H1 (cell line): ENCODE measurements at regions not wholly inside any gene's neighbourhood (a gene's known extent, or its start where the extent isn't known, plus 50 kb on each side); places are given as distances from the start of the nearest gene placed in this dataset.

Source experiments
- CTCF ChIA-PET: fragments of 300-600 bp; sonication (Branson Sonifier 250); formaldehyde crosslinking; loops from one replicate; lab custom pipeline; 2021; ENCODE audit not compliant: partially characterized antibody; lab: Charles Lee
- POLR2A ChIA-PET: fragments of 300-600 bp; sonication (Branson Sonifier 250); formaldehyde crosslinking; loops from one replicate; lab custom pipeline; 2021; ENCODE audit warnings: inconsistent platforms; ENCODE audit not compliant: partially characterized antibody; lab: Charles Lee
- DNase-seq, 2 experiments: peaks; one replicate each; pipeline versions ENCODE4 v3.0.0 to v3.0.0-alpha.2; 2010 to 2022; ENCODE audit warnings: low spot score in 2 of 2, low read depth in 1 of 2, mixed read lengths in 1 of 2
- FAIRE-seq: peaks from 2 replicates; lab custom pipeline; 2011; peaks lifted over from hg19 to GRCh38; lab: Jason Lieb, UNC
- H2AFZ ChIP-seq: 2 replicates; pipeline ENCODE4 v1.8.1; 2012; ENCODE audit warnings: low read length, inconsistent platforms
- H2AK5ac ChIP-seq: 2 replicates; pipeline ENCODE4 v1.6.1; 2013; ENCODE audit warnings: low read depth, low read length
- H2BK120ac ChIP-seq: replicated peaks from 2 replicates; pipeline ENCODE3; 2013; ENCODE audit warnings: low read depth, low read length, inconsistent platforms
- H2BK12ac ChIP-seq: 2 replicates; pipeline ENCODE4 v1.6.1; 2013; ENCODE audit warnings: low read depth, low read length
- H2BK15ac ChIP-seq: 2 replicates; pipeline ENCODE4 v1.6.1; 2013; ENCODE audit warnings: low read length
- H2BK20ac ChIP-seq: 2 replicates; pipeline ENCODE4 v1.6.1; 2013; ENCODE audit warnings: low read length
- H2BK5ac ChIP-seq: 2 replicates; pipeline ENCODE4 v1.6.1; 2013; ENCODE audit warnings: low read depth, low read length
- H3K14ac ChIP-seq: 2 replicates; pipeline ENCODE4 v1.6.1; 2013; ENCODE audit warnings: inconsistent platforms; ENCODE audit not compliant: insufficient read length
- H3K18ac ChIP-seq: 2 replicates; pipeline ENCODE4 v1.6.1; 2013; ENCODE audit warnings: low read length; ENCODE audit errors: extremely low read depth
- H3K23ac ChIP-seq: 2 replicates; pipeline ENCODE4 v1.6.1; 2013; ENCODE audit warnings: inconsistent platforms; ENCODE audit not compliant: insufficient read length
- H3K23me2 ChIP-seq: 2 replicates; pipeline ENCODE4 v1.6.1; 2013; ENCODE audit warnings: low read depth, low read length
- H3K27ac ChIP-seq: 2 replicates; pipeline ENCODE4 v1.6.1; 2011; ENCODE audit warnings: low read depth, low read length, inconsistent platforms
- H3K27me3 ChIP-seq, 4 experiments: replicated peaks in 1 of 4; 1 replicate in 1 of 4; 2 replicates in 3 of 4; pipeline versions ENCODE4 v1.6.1 to v1.8.1; 2011 to 2013; ENCODE audit warnings: low read length in 3 of 4, mild to moderate bottlenecking in 3 of 4, inconsistent platforms in 2 of 4, mixed read lengths in 2 of 4, moderate library complexity in 1 of 4; ENCODE audit not compliant: control insufficient read depth in 3 of 4, insufficient read depth in 3 of 4; ENCODE audit errors: extremely low read depth in 1 of 4
- H3K36me3 ChIP-seq, 4 experiments: 2 replicates each; pipeline versions ENCODE4 v1.6.1 to v1.8.1; 2011 to 2013; ENCODE audit warnings: mild to moderate bottlenecking in 4 of 4, low read length in 3 of 4, moderate library complexity in 2 of 4, control low read depth in 1 of 4, inconsistent platforms in 1 of 4; ENCODE audit not compliant: insufficient read depth in 4 of 4, control insufficient read depth in 2 of 4
- H3K4ac ChIP-seq: replicated peaks from 2 replicates; pipeline ENCODE3; 2013; ENCODE audit warnings: low read length, low read depth, mixed read lengths, inconsistent platforms; ENCODE audit not compliant: insufficient read length
- H3K4me1 ChIP-seq, 4 experiments: replicated peaks in 1 of 4; 1 replicate in 1 of 4; 2 replicates in 3 of 4; pipeline versions ENCODE4 v1.6.1 to v1.8.1; 2011 to 2013; ENCODE audit warnings: low read length in 3 of 4, inconsistent platforms in 2 of 4, mixed read lengths in 1 of 4; ENCODE audit not compliant: insufficient read depth in 4 of 4, control insufficient read depth in 3 of 4
- H3K4me2 ChIP-seq, 2 experiments: 2 replicates each; pipeline versions ENCODE4 v1.6.1 to v1.8.1; 2011 to 2013; ENCODE audit warnings: low read depth in 2 of 2, low read length in 2 of 2, control low read depth in 1 of 2, inconsistent platforms in 1 of 2, mild to moderate bottlenecking in 1 of 2; ENCODE audit not compliant: insufficient read depth in 1 of 2
- H3K4me3 ChIP-seq, 4 experiments: fragments of 200-600, 300-600 bp in 1 of 4; sonication (generic), shearing (Covaris generic), sonication (Bioruptor Twin) in 1 of 4; 2 replicates each; pipeline versions ENCODE4 v1.5.1 to v1.8.1; 2011 to 2016; ENCODE audit warnings: low read length in 4 of 4, low read depth in 3 of 4, control low read depth in 2 of 4, inconsistent platforms in 2 of 4, mild to moderate bottlenecking in 2 of 4, mixed read lengths in 1 of 4, moderate library complexity in 1 of 4; ENCODE audit not compliant: insufficient read depth in 2 of 4; ENCODE audit errors: extremely low read depth in 1 of 4
- H3K56ac ChIP-seq: replicated peaks from 2 replicates; pipeline ENCODE3; 2013; ENCODE audit warnings: low read depth, mild to moderate bottlenecking, mixed read lengths, low read length, inconsistent platforms; ENCODE audit not compliant: insufficient read length
- H3K79me1 ChIP-seq: 2 replicates; pipeline ENCODE4 v1.6.1; 2013; ENCODE audit warnings: low read depth, low read length, control low read depth
- H3K79me2 ChIP-seq, 2 experiments: 2 replicates each; pipeline versions ENCODE4 v1.6.1 to v1.8.1; 2012 to 2013; ENCODE audit warnings: low read length in 2 of 2, mild to moderate bottlenecking in 2 of 2, inconsistent platforms in 1 of 2; ENCODE audit not compliant: insufficient read depth in 2 of 2, control insufficient read depth in 1 of 2
- H3K9ac ChIP-seq, 4 experiments: replicated peaks in 1 of 4; 1 replicate in 1 of 4; 2 replicates in 3 of 4; pipeline versions ENCODE4 v1.6.1 to v1.8.1; 2011 to 2013; ENCODE audit warnings: low read depth in 3 of 4, low read length in 3 of 4, control low read depth in 2 of 4, mild to moderate bottlenecking in 2 of 4, moderate library complexity in 2 of 4, inconsistent platforms in 1 of 4; ENCODE audit errors: extremely low read depth in 1 of 4
- H3K9me3 ChIP-seq, 2 experiments: 2 replicates each; pipeline versions ENCODE4 v1.6.1 to v1.8.1; 2012 to 2013; ENCODE audit warnings: mild to moderate bottlenecking in 2 of 2, moderate library complexity in 2 of 2, control low read depth in 1 of 2, inconsistent platforms in 1 of 2, low read depth in 1 of 2, low read length in 1 of 2, mixed read lengths in 1 of 2; ENCODE audit not compliant: insufficient read depth in 2 of 2
- H4K20me1 ChIP-seq, 2 experiments: replicated peaks in 1 of 2; 2 replicates each; pipeline versions ENCODE3 to v1.8.1; 2011 to 2013; ENCODE audit warnings: inconsistent platforms in 2 of 2, low read length in 2 of 2, mild to moderate bottlenecking in 1 of 2; ENCODE audit not compliant: insufficient read depth in 2 of 2, control insufficient read depth in 1 of 2
- H4K5ac ChIP-seq: 2 replicates; pipeline ENCODE4 v1.6.1; 2013; ENCODE audit warnings: low read length, low read depth, mixed read lengths, inconsistent platforms; ENCODE audit not compliant: insufficient read length
- H4K8ac ChIP-seq: 2 replicates; pipeline ENCODE4 v1.8.0; 2013; ENCODE audit warnings: mild to moderate bottlenecking, moderate library complexity, low read length, inconsistent platforms; ENCODE audit not compliant: insufficient read depth; ENCODE audit errors: extremely low read depth
- H4K91ac ChIP-seq: replicated peaks from 2 replicates; pipeline ENCODE3; 2013; ENCODE audit warnings: low read length, mixed read lengths, inconsistent platforms; ENCODE audit not compliant: insufficient read length
- BCL11A ChIP-seq, 2 experiments: IDR thresholded peaks; one replicate each; pipeline ENCODE4 v1.6.1; 2011; ENCODE audit warnings: low read depth in 2 of 2, low read length in 2 of 2, mild to moderate bottlenecking in 2 of 2
- BRCA1 ChIP-seq: IDR thresholded peaks from 2 replicates; pipeline ENCODE4 v1.6.1; 2012; ENCODE audit warnings: low read depth, low read length, improper control_type of control experiment
- CBX5 ChIP-seq: fragments of 300-800, 300-1000 bp; sonication (generic); IDR thresholded peaks from 2 replicates; pipeline ENCODE4 v1.7.1; 2016; ENCODE audit warnings: antibody characterized with exemption, low read length, low read depth
- CREB1 ChIP-seq: IDR thresholded peaks from 2 replicates; pipeline ENCODE4 v1.6.1; 2012; ENCODE audit warnings: inconsistent platforms
- CTBP2 ChIP-seq: IDR thresholded peaks from 2 replicates; pipeline ENCODE4 v1.7.0; 2011; ENCODE audit warnings: borderline replicate concordance, mild to moderate bottlenecking, moderate library complexity, mixed read lengths, low read length; ENCODE audit not compliant: insufficient read depth, insufficient read length
- EP300 ChIP-seq, 2 experiments: IDR thresholded peaks; 1 replicate in 1 of 2; 2 replicates in 1 of 2; pipeline ENCODE4 v1.6.1; 2011 to 2012; ENCODE audit warnings: low read depth in 2 of 2, low read length in 2 of 2, mild to moderate bottlenecking in 2 of 2, borderline replicate concordance in 1 of 2, inconsistent platforms in 1 of 2, moderate library complexity in 1 of 2
- KDM1A ChIP-seq: fragments of 200-600, 300-600 bp; sonication (generic); IDR thresholded peaks from 2 replicates; pipeline ENCODE4 v1.7.1; 2016; ENCODE audit warnings: mild to moderate bottlenecking, low read length, borderline replicate concordance
- MAFK ChIP-seq: IDR thresholded peaks from 2 replicates; pipeline ENCODE4 v1.6.1; 2012; ENCODE audit warnings: low read depth, mild to moderate bottlenecking, improper control_type of control experiment, low read length
- RXRA ChIP-seq: IDR thresholded peaks from 2 replicates; pipeline ENCODE4 v1.6.1; 2011; ENCODE audit warnings: low read depth, mild to moderate bottlenecking, low read length, moderate library complexity; ENCODE audit not compliant: insufficient read depth
- SAP30 ChIP-seq: fragments of 300-600 bp; sonication (generic); IDR thresholded peaks from 2 replicates; pipeline ENCODE4 v1.7.1; 2012; ENCODE audit warnings: low read length, moderate library complexity, mild to moderate bottlenecking, inconsistent platforms; ENCODE audit not compliant: insufficient read depth, insufficient replicate concordance
- SIRT6 ChIP-seq: IDR thresholded peaks from one replicate; pipeline ENCODE4 v1.7.1; 2012; ENCODE audit warnings: low read length, inconsistent platforms
- SP2 ChIP-seq: IDR thresholded peaks from 2 replicates; pipeline ENCODE4 v1.6.1; 2012; ENCODE audit warnings: mild to moderate bottlenecking, low read length, inconsistent platforms
- TBP ChIP-seq: IDR thresholded peaks from 2 replicates; pipeline ENCODE4 v1.6.1; 2011; ENCODE audit warnings: low read depth, low read length, improper control_type of control experiment
- YY1 ChIP-seq: IDR thresholded peaks from 2 replicates; pipeline ENCODE4 v1.6.1; 2011; ENCODE audit warnings: low read depth, mild to moderate bottlenecking, low read length
- ZNF274 ChIP-seq: IDR thresholded peaks from 2 replicates; pipeline ENCODE4 v1.7.0; 2012; ENCODE audit warnings: low read length, borderline replicate concordance; ENCODE audit errors: extremely low read depth
- TF ChIP-seq, protein P1 (sequence below): IDR thresholded peaks from 2 replicates; pipeline ENCODE4 v1.6.1; 2011; ENCODE audit warnings: low read length, improper control_type of control experiment

DNA sequence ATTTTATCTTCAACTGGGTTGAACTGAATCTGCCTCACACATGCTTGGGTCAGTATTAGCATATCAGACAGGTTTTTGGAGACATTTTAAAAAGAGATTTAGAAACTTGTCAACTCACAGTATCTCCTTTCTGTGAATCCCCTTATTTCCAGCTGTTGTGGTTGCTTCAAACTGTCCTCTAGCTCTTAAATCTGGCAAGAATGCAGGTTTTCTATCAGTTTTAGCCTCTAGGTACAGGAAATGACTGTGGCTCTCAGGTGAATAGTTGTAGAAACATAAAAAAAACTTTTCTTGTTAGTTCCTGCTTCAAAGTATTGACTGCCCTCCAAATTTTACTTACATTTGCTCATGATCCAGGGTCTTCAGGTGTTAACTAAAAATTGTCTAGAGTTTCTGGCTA is 495.7 kb upstream of the TMPRSS15 start:
- H3K56ac ChIP-seq, result no peak overlapping the region
- no peak overlapping the region for H4K91ac ChIP-seq
- no peak overlapping the region for H2BK12ac ChIP-seq
- no peak overlapping the region for H3K18ac ChIP-seq
- H4K20me1 ChIP-seq, result no peaks in the 10 kb centered on the region
- no peak overlapping the region for H2BK20ac ChIP-seq
- no peaks in the 10 kb centered on the region for H3K79me2 ChIP-seq
- no peak overlapping the region for H2BK15ac ChIP-seq
- no peak overlapping the region for H3K4me2 ChIP-seq
- no peaks in the 10 kb centered on the region for H3K23me2 ChIP-seq
- no peak overlapping the region for H3K27ac ChIP-seq
- H3K9ac ChIP-seq, result no peak overlapping the region
- peak overlapping the region; percentile 68; the same call in 1 of the 2 replicates for H2AFZ ChIP-seq
- H3K79me1 ChIP-seq, result no peaks in the 10 kb centered on the region
- no peak for DNase-seq
- H2BK120ac ChIP-seq, result no peak overlapping the region
- no peak overlapping the region for H4K8ac ChIP-seq
- H3K23ac ChIP-seq, result no peak overlapping the region
- H3K36me3 ChIP-seq, result no peaks in the 10 kb centered on the region
- FAIRE-seq, result no peak
- no peaks in the 10 kb centered on the region for H3K9me3 ChIP-seq
- ChIA-PET POLR2A (no interaction called here), CTCF (no interaction called here)
- H3K27me3 ChIP-seq, result no peaks in the 10 kb centered on the region
- H2AK5ac ChIP-seq, result no peak overlapping the region
- H4K5ac ChIP-seq, result no peak overlapping the region
- H3K4me1 ChIP-seq, result no peaks in the 10 kb centered on the region
- H3K4ac ChIP-seq, result no peak overlapping the region
- no peak overlapping the region for H3K14ac ChIP-seq
- no peak overlapping the region for H2BK5ac ChIP-seq
- H3K4me3 ChIP-seq, result no peak overlapping the region
- TF ChIP-seq BRCA1, result no peak
- TF ChIP-seq SP2, result no peak
- no peak for TF ChIP-seq CTBP2
- no peak for TF ChIP-seq MAFK
- TF ChIP-seq CBX5, result no peak
- no peak for TF ChIP-seq EP300 (IDR thresholded peaks at IDR 0.05; ENCODE audit: borderline replicate concordance in 1 of 2, low read depth in 2 of 2, low read length in 2 of 2)
- TF ChIP-seq, protein P1, sequence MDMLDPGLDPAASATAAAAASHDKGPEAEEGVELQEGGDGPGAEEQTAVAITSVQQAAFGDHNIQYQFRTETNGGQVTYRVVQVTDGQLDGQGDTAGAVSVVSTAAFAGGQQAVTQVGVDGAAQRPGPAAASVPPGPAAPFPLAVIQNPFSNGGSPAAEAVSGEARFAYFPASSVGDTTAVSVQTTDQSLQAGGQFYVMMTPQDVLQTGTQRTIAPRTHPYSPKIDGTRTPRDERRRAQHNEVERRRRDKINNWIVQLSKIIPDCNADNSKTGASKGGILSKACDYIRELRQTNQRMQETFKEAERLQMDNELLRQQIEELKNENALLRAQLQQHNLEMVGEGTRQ, result no peak
- no peak for TF ChIP-seq SAP30
- no peak for TF ChIP-seq KDM1A
- no peak for TF ChIP-seq CREB1
- no peak for TF ChIP-seq RXRA
- no peak for TF ChIP-seq BCL11A (IDR thresholded peaks at IDR 0.05; ENCODE audit: low read depth in 2 of 2, low read length in 2 of 2)
- TF ChIP-seq YY1, result no peak
- no peak for TF ChIP-seq SIRT6
- no peak for TF ChIP-seq TBP
- no peak for TF ChIP-seq ZNF274
